K562 (cell line): ENCODE measurements at regions not wholly inside any gene's neighbourhood (a gene's known extent, or its start where the extent isn't known, plus 50 kb on each side); places are given as distances from the start of the nearest gene placed in this dataset.
A peak's percentile ranks its signal among the peaks of the same experiment; 100 is the strongest.

ENCODE experiments used
- ATAC-seq: fragments of 200-7000 bp; cut with Tn5 transposase; 3 replicates; pipeline ENCODE4 v1.9.1; 2020; ENCODE audit warnings: moderate library complexity
- BruUV-seq: library from RNA; stranded (reverse); fragments of 400-500 nt; replicated peaks from 2 replicates; lab custom pipeline; 2021; lab: Mats Ljungman, UMichigan
- CTCF ChIA-PET: fragments of 300-600 bp; formaldehyde crosslinking; extraction: SDS; loops from one replicate; lab custom pipeline; 2021; ENCODE audit warnings: low intra/inter-chr PET ratio; lab: Yijun Ruan, JAX
- POLR2A ChIA-PET: fragments of 300-600, 350-650 bp; sonication (Branson Sonifier 250); formaldehyde crosslinking; extraction: SDS; loops from one replicate; lab custom pipeline; 2021; ENCODE audit warnings: antibody characterized with exemption, inconsistent platforms; lab: Yijun Ruan, JAX
- DNase-seq, 4 experiments: peaks; one replicate each; pipeline versions ENCODE4 v3.0.0 to v3.0.0-alpha.2; 2011 to 2018; ENCODE audit warnings: low spot score in 3 of 4, mixed read lengths in 3 of 4; ENCODE audit errors: extremely low read depth in 1 of 4
- FAIRE-seq: peaks from 2 replicates; lab custom pipeline; 2011; peaks lifted over from hg19 to GRCh38; lab: Jason Lieb, UNC
- H2AFZ ChIP-seq: 2 replicates; pipeline ENCODE4 v1.6.0; 2011; ENCODE audit warnings: low read depth, low read length, control low read depth, inconsistent platforms
- H3K27ac ChIP-seq: fragments of 200-600 bp; 3 replicates; pipeline ENCODE4 v1.8.0; 2011; ENCODE audit warnings: low read depth, mild to moderate bottlenecking, control low read depth, inconsistent platforms, low read length, moderate library complexity, mixed read lengths; ENCODE audit errors: extremely low read depth
- H3K27me3 ChIP-seq, 2 experiments: fragments of 300-600 bp in 1 of 2; 2 replicates in 1 of 2; 3 replicates in 1 of 2; pipeline versions ENCODE4 v1.6.0 to v1.8.0; 2011; ENCODE audit warnings: inconsistent platforms in 2 of 2, low read length in 2 of 2, mild to moderate bottlenecking in 1 of 2, mixed read lengths in 1 of 2, moderate library complexity in 1 of 2; ENCODE audit not compliant: control insufficient read depth in 2 of 2, insufficient read depth in 2 of 2
- H3K36me3 ChIP-seq: fragments of 300-600 bp; 3 replicates; pipeline ENCODE4 v1.8.0; 2011; ENCODE audit warnings: mild to moderate bottlenecking, low read length, inconsistent platforms; ENCODE audit not compliant: control insufficient read depth, insufficient read depth
- H3K4me1 ChIP-seq, 2 experiments: fragments of 200-600 bp in 1 of 2; replicated peaks in 1 of 2; 2 replicates in 1 of 2; 3 replicates in 1 of 2; pipeline versions ENCODE4 v1.5.1 to v1.8.0; 2011; ENCODE audit warnings: inconsistent platforms in 2 of 2, low read length in 2 of 2, mild to moderate bottlenecking in 1 of 2, mixed read lengths in 1 of 2, moderate library complexity in 1 of 2; ENCODE audit not compliant: control insufficient read depth in 2 of 2, insufficient read depth in 2 of 2
- H3K4me2 ChIP-seq: 2 replicates; pipeline ENCODE4 v1.6.1; 2011; ENCODE audit warnings: low read length, control low read depth, inconsistent platforms, mixed read lengths; ENCODE audit not compliant: insufficient read depth
- H3K4me3 ChIP-seq: fragments of 200-600 bp; sonication (generic), shearing (Covaris generic); 2 replicates; pipeline ENCODE4 v1.5.1; 2016; ENCODE audit warnings: control low read depth, inconsistent platforms
- H3K79me2 ChIP-seq: fragments of 200-600 bp; 3 replicates; pipeline ENCODE4 v1.8.0; 2011; ENCODE audit warnings: low read length, inconsistent platforms; ENCODE audit not compliant: control insufficient read depth, insufficient read depth
- H3K9ac ChIP-seq, 2 experiments: 2 replicates each; pipeline versions ENCODE4 v1.6.0 to v1.6.1; 2011; ENCODE audit warnings: low read depth in 2 of 2, low read length in 2 of 2, control low read depth in 1 of 2, inconsistent platforms in 1 of 2, mild to moderate bottlenecking in 1 of 2, mixed read lengths in 1 of 2; ENCODE audit not compliant: insufficient read depth in 1 of 2
- H3K9me1 ChIP-seq: one replicate; pipeline ENCODE4 v1.6.0; 2011; ENCODE audit warnings: inconsistent platforms, mild to moderate bottlenecking, low read length, moderate library complexity; ENCODE audit not compliant: control insufficient read depth, insufficient read depth
- H3K9me3 ChIP-seq: replicated peaks from 2 replicates; pipeline ENCODE4 v1.5.1; 2011; ENCODE audit warnings: low read depth, low read length, inconsistent platforms; ENCODE audit not compliant: control insufficient read depth, insufficient read depth
- H4K20me1 ChIP-seq: replicated peaks from 2 replicates; pipeline ENCODE4 v1.6.1; 2011; ENCODE audit warnings: low read length, inconsistent platforms, mixed read lengths; ENCODE audit not compliant: control insufficient read depth, insufficient read depth
- NR2C2 ChIP-seq, 2 experiments: fragments of 200-800 bp in 1 of 2; sonication (Bioruptor generic) in 1 of 2; sonication (generic) in 1 of 2; formaldehyde crosslinking in 1 of 2; IDR thresholded peaks; 2 replicates each; pipeline versions ENCODE4 v1.6.1 to v1.8.0; 2016 to 2022; ENCODE audit warnings: mild to moderate bottlenecking in 1 of 2, missing compliant biosample characterization in 1 of 2, missing genetic modification characterization in 1 of 2, missing genetic modification reagents in 1 of 2
- PBX2 ChIP-seq, 2 experiments: IDR thresholded peaks in 1 of 2; conservative IDR thresholded peaks in 1 of 2; 2 replicates each; pipeline ENCODE4 v1.6.1; 2016; ENCODE audit warnings: low read depth in 2 of 2, mild to moderate bottlenecking in 1 of 2, missing compliant biosample characterization in 1 of 2, missing genetic modification characterization in 1 of 2, moderate library complexity in 1 of 2
- SP2 ChIP-seq: IDR thresholded peaks from 2 replicates; pipeline ENCODE4 v1.6.1; 2011; ENCODE audit warnings: mild to moderate bottlenecking, low read depth, low read length, moderate library complexity; ENCODE audit not compliant: poor library complexity, severe bottlenecking; ENCODE audit errors: extremely low read depth
- WGBS: fragments of 100-300 bp; shearing (Covaris generic); methylation state at CpG from one replicate; pipeline ENCODE4 v1.1.6; 2016; ENCODE audit warnings: low coverage, mixed read lengths; ENCODE audit not compliant: insufficient coverage; ENCODE audit errors: missing lambda C conversion rate; 5-methylcytosine and 5-hydroxymethylcytosine counted together
- in situ Hi-C: fragments of 300-500 bp; cut with MboI; formaldehyde crosslinking; loops from 4 replicates; pipeline ENCODE4 v1.15.0; 2018; ENCODE audit warnings: inconsistent platforms, mixed read lengths
- intact Hi-C: fragments of 100-400 bp; cut with micrococcal nuclease; formaldehyde crosslinking; loops from 2 replicates; pipeline ENCODE4 v1.14.2; 2022

- Histone ChIP-seq H2AFZ (no peak overlapping the region), H3K4me1 (peaks cover 0 to 31% of the 10 kb centered on the region in 2 experiments; a peak in 3 of 5 replicates), H3K9me1 (no peaks in the 10 kb centered on the region), H4K20me1 (no peaks in the 10 kb centered on the region), H3K9me3 (no peaks in the 10 kb centered on the region), H3K9ac (no peak overlapping the region), H3K27ac (no peak overlapping the region), H3K36me3 (no peaks in the 10 kb centered on the region), H3K4me3 (no peak overlapping the region), H3K27me3 (no peaks in the 10 kb centered on the region), H3K4me2 (no peak overlapping the region), H3K79me2 (no peaks in the 10 kb centered on the region)
- no TSS peak for BruUV-seq
- DNase-seq: no peak
- intact Hi-C loops (no loop called here), in situ Hi-C loops (no loop called here)
- TF ChIP-seq PBX2 (CRISPR knock-in tag; IDR thresholded peaks at IDR 0.05; ENCODE audit: low read depth) (no peak), PBX2 (tag; conservative IDR thresholded peaks at IDR 0.05; ENCODE audit: low read depth) (peak; percentile 49), NR2C2 (CRISPR knock-in tag; IDR thresholded peaks at IDR 0.05) (no peak), NR2C2 (tag; IDR thresholded peaks at IDR 0.05) (peak; percentile 26; the same call in 1 of the 2 replicates), SP2 (no peak)
- ChIA-PET POLR2A (interaction anchor here (1.1 kb wide), 1 partner anchor 22 kb away, joined by 3 read pairs; no protein-coding TSS in a partner anchor), CTCF (no interaction called here)
- no peak for FAIRE-seq
- ATAC-seq: no peak
- 12% methylated on average over 2 of the region's 2 CpGs for WGBS
These were observed 62.3 kb downstream of the TMEM100 start for GRCh38 chr17:55660178-55660886.
